ENCODE measurements at regions not wholly inside any gene's neighbourhood (a gene's known extent, or its start where the extent isn't known, plus 50 kb on each side); places are given as distances from the start of the nearest gene placed in this dataset.

DNA sequence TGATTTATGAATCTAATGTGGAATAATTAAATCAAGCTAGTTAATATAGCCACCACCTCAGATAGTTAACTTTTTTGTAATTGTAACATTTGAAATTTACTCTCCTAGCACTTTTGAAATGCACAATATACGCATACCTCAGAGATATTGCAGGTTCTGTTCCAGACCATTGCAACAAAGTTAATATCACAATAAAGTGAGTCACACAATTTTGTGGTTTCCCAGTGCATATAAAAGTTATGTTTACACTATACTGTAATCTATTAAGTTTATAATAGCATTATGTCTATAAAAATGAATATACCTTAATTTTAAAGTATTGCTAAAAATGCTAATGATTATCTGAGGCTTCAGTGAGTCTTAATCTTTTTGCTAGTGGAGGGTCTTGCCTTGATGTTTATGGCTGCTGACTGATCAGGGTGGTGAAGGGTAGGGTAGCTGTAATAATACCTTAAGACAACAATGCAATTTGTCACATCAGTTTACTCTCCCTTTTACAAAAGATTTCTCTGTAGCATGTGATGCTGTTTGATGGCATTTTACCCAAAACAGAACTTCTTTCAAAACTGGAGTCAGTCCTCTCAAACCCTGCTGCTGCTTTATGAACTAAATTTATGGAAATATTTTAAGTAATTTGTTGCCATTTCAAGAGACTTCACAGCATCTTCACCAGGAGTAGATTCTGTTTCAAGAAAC, 235.1 kb upstream of the ADAMTSL1 start:
- H3K4me3 ChIP-seq (ENCODE audit: low read depth in 1 of 2, low read length in 2 of 2) = no peak overlapping the region
- H3K9me3 ChIP-seq (ENCODE audit: low read length) = no peaks in the 10 kb centered on the region
- no peaks in the 10 kb centered on the region for H3K27me3 ChIP-seq (ENCODE audit: control insufficient read depth in 1 of 2, insufficient read depth in 2 of 2, low read length in 2 of 2)
- no peaks in the 10 kb centered on the region for H3K4me1 ChIP-seq (ENCODE audit: insufficient read depth, low read length)
- H3K27ac ChIP-seq (ENCODE audit: low read depth, low read length) = no peak overlapping the region
- H3K9ac ChIP-seq (ENCODE audit: low read length) = no peak overlapping the region
- H3K36me3 ChIP-seq (ENCODE audit: insufficient read depth, low read length) = no peaks in the 10 kb centered on the region

DNA sequence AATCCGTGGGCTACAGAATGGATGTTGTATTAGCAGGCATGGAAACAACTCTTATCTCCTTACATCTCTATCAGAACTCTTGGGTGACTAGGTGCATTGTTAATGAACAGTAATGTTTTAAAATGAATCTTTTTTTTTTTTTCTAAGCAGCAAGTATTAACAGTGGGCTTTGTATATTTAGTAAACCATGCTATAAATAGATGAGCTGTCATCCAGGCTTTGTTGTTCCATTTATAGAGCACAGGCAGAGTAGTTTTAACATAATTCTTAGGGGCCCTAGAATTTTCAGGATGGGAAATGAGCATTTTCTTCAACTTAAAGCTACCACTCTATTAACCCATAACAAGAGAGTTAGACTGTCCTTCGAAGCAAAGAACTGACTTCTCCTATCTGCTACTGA, 233.7 kb upstream of the ADAMTSL1 start:
- Histone ChIP-seq H3K9ac (ENCODE audit: low read length) (no peak overlapping the region), H3K27me3 (ENCODE audit: control insufficient read depth in 1 of 2, insufficient read depth in 2 of 2, low read length in 2 of 2) (no peaks in the 10 kb centered on the region)

DNA sequence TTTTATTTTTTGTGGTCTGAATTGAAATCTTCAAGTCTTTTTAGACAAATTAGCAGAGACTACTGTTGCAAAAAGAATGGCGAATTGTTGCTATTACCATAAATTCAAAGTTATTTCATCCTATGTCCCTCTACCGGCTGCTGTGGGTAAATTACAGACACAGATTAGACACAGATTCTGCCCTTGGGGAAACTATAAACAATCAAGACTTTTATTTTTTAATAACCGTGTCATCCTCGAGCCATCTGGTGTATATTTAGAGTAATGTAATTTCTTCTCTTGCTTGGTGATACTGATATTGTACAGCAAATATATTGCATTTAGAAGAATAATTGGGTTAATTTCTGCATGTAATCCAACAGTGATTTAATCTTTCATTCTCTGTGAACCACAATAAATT, 228.0 kb upstream of the ADAMTSL1 start:
- no peaks in the 10 kb centered on the region for H3K27me3 ChIP-seq (ENCODE audit: control insufficient read depth in 1 of 2, insufficient read depth in 2 of 2, low read length in 2 of 2)
- no peaks in the 10 kb centered on the region for H3K9me3 ChIP-seq (ENCODE audit: low read length)
- no peaks in the 10 kb centered on the region for H3K36me3 ChIP-seq (ENCODE audit: insufficient read depth, low read length)
- no peaks in the 10 kb centered on the region for H3K4me1 ChIP-seq (ENCODE audit: insufficient read depth, low read length)
- H3K4me3 ChIP-seq (ENCODE audit: low read depth in 1 of 2, low read length in 2 of 2) = no peak overlapping the region
- no peak overlapping the region for H3K27ac ChIP-seq (ENCODE audit: low read depth, low read length)
- H3K9ac ChIP-seq (ENCODE audit: low read length) = no peak overlapping the region

More for the DNA sequence above, 233.7 kb upstream of the ADAMTSL1 start:
- no peaks in the 10 kb centered on the region for H3K36me3 ChIP-seq (ENCODE audit: insufficient read depth, low read length)
- no peaks in the 10 kb centered on the region for H3K9me3 ChIP-seq (ENCODE audit: low read length)
- H3K4me1 ChIP-seq (ENCODE audit: insufficient read depth, low read length) = no peaks in the 10 kb centered on the region
- H3K4me3 ChIP-seq (ENCODE audit: low read depth in 1 of 2, low read length in 2 of 2) = no peak overlapping the region
- H3K27ac ChIP-seq (ENCODE audit: low read depth, low read length) = no peak overlapping the region

DNA sequence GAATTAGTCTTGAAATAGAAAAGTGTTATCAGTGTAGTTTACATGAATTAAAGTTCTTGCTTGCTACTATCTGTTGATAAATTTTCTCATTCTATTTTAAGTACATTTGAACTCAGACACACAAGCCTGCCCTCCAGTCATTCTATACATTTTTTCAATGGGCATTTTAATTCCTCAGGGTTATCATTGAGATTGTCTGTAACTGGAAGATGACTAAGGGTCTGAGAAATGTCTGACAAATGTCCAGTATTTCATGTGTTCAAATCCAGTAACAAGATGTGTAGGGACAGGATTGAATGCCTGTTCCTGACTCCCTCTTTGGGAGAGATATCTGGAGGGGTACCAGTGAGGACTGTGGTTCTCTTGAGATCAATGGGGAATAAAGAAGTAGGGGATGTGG, 223.9 kb upstream of the ADAMTSL1 start:
- Histone ChIP-seq H3K27ac (ENCODE audit: low read depth, low read length) (no peak overlapping the region), H3K9me3 (ENCODE audit: low read length) (no peaks in the 10 kb centered on the region), H3K9ac (ENCODE audit: low read length) (no peak overlapping the region), H3K4me1 (ENCODE audit: insufficient read depth, low read length) (no peaks in the 10 kb centered on the region), H3K36me3 (ENCODE audit: insufficient read depth, low read length) (no peaks in the 10 kb centered on the region), H3K27me3 (ENCODE audit: control insufficient read depth in 1 of 2, insufficient read depth in 2 of 2, low read length in 2 of 2) (no peaks in the 10 kb centered on the region), H3K4me3 (ENCODE audit: low read depth in 1 of 2, low read length in 2 of 2) (no peak overlapping the region)

DNA sequence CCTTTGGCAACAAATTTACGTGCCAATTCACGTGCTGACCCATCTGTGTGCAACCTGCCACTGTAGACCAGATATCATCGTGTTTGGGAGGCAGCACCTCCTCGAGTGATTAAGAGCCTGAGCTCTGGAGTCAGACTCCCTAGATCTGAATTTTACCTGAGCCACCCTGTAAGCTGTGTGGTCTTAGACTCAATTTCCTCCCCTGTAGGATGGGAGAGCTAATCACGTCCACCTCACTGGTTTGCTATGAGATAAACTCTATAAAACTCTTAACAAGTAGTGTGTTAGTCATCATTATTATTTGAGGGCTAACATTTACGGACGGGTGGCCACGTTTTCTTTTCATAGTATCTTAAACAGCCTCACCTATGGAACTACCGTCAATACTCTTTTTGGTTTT, 220.0 kb upstream of the ADAMTSL1 start:
- H3K9ac ChIP-seq (ENCODE audit: low read length) = no peak overlapping the region
- H3K4me3 ChIP-seq (ENCODE audit: low read depth in 1 of 2, low read length in 2 of 2) = no peak overlapping the region
- peaks cover 13% of the 10 kb centered on the region for H3K4me1 ChIP-seq (ENCODE audit: insufficient read depth, low read length)
- H3K36me3 ChIP-seq (ENCODE audit: insufficient read depth, low read length) = no peaks in the 10 kb centered on the region
- no peaks in the 10 kb centered on the region for H3K9me3 ChIP-seq (ENCODE audit: low read length)
- no peak overlapping the region for H3K27ac ChIP-seq (ENCODE audit: low read depth, low read length)
- no peaks in the 10 kb centered on the region for H3K27me3 ChIP-seq (ENCODE audit: control insufficient read depth in 1 of 2, insufficient read depth in 2 of 2, low read length in 2 of 2)

DNA sequence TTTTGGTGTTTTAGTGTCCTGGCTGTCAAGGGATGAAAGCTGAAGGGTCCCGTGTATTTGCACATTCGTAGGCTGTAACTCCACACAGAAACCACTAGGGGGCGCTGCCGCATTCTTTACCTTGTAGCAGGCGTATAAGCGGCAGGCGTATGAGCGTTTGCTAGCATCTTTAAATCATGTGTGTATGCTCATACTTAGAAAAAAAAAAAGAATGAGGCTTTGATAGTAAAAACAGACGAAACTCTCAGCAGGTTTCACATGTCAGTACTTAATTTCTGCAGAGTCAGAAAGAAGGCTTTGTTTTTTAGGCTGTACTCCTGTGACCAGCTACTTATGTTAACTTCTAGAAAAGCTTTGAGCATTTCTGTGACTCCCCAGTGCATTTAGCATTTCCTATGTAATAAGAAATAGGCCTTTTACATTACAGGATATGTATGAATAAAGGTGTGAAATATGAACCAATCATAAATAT, 218.8 kb upstream of the ADAMTSL1 start:
- Histone ChIP-seq H3K9me3 (ENCODE audit: low read length) (no peaks in the 10 kb centered on the region), H3K9ac (ENCODE audit: low read length) (no peak overlapping the region), H3K27me3 (ENCODE audit: control insufficient read depth in 1 of 2, insufficient read depth in 2 of 2, low read length in 2 of 2) (no peaks in the 10 kb centered on the region), H3K4me3 (ENCODE audit: low read depth in 1 of 2, low read length in 2 of 2) (no peak overlapping the region), H3K4me1 (ENCODE audit: insufficient read depth, low read length) (peaks cover 17% of the 10 kb centered on the region), H3K27ac (ENCODE audit: low read depth, low read length) (no peak overlapping the region), H3K36me3 (ENCODE audit: insufficient read depth, low read length) (no peaks in the 10 kb centered on the region)

DNA sequence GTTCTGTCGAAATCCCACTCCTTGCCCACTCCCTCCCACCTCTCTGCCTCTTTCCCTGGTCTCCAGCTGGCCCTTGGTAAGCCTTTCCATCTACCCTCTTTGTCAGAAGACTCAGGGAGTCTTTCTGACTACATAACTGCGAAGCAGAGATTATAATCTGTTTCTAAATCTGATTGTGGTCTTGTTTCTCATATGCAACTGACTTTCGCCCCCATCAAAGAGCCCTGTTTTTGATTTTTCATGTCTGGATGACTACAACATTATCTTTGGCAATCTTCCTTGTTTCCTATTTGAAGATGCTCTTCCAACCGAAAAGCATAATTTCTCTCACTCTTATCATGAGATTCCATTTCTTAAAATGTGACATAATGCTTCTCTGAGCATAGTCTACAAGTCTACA, 218.2 kb upstream of the ADAMTSL1 start:
- no peaks in the 10 kb centered on the region for H3K27me3 ChIP-seq (ENCODE audit: control insufficient read depth in 1 of 2, insufficient read depth in 2 of 2, low read length in 2 of 2)
- H3K9me3 ChIP-seq (ENCODE audit: low read length) = no peaks in the 10 kb centered on the region
- no peaks in the 10 kb centered on the region for H3K36me3 ChIP-seq (ENCODE audit: insufficient read depth, low read length)
- H3K27ac ChIP-seq (ENCODE audit: low read depth, low read length) = no peak overlapping the region
- H3K4me1 ChIP-seq (ENCODE audit: insufficient read depth, low read length) = peaks cover 23% of the 10 kb centered on the region
- H3K9ac ChIP-seq (ENCODE audit: low read length) = no peak overlapping the region
- H3K4me3 ChIP-seq (ENCODE audit: low read depth in 1 of 2, low read length in 2 of 2) = no peak overlapping the region

DNA sequence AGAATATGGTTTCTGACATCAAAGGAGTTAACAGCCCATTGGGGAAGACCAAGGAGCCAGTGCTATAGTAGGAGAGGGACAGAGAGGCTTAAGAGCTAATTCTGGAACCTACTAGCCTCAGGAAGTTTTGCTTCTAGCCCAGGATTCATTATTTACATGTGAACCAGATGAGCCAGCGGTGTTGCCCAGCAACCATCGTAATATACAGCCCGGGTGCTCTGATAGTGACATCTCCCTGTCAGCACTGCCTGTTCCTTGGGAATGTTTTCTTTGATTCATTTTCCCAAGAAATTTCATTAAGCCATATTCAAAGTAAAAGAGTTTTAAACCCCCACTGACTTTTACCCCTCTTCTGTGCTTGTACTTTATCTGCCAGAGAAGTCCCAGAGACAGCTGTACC, 217.4 kb upstream of the ADAMTSL1 start:
- Histone ChIP-seq H3K36me3 (ENCODE audit: insufficient read depth, low read length) (no peaks in the 10 kb centered on the region), H3K4me1 (ENCODE audit: insufficient read depth, low read length) (peaks cover 31% of the 10 kb centered on the region), H3K27ac (ENCODE audit: low read depth, low read length) (no peak overlapping the region)

DNA sequence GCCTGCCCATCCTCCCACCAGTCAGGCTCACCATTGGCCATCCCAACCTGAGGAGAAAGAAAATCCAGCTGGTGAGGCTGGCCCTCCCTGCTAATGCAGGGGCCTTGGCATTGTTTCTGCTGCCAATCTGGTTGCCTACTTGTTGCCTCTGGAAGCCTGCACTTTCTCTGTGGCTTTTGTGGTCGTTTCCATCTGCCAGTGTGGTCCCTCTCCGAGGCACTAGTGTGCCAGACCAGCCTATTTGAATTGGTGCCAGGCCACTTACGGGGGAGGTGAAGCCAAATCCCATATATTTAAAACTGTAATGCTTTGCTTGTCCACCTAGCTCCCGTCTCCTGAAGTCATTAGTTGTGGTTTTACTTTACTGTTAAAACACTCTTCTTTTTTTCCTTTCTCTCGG, 213.4 kb upstream of the ADAMTSL1 start:
- Histone ChIP-seq H3K36me3 (ENCODE audit: insufficient read depth, low read length) (no peaks in the 10 kb centered on the region), H3K9me3 (ENCODE audit: low read length) (no peaks in the 10 kb centered on the region), H3K27ac (ENCODE audit: low read depth, low read length) (no peak overlapping the region), H3K27me3 (ENCODE audit: control insufficient read depth in 1 of 2, insufficient read depth in 2 of 2, low read length in 2 of 2) (no peaks in the 10 kb centered on the region), H3K4me1 (ENCODE audit: insufficient read depth, low read length) (peaks cover 27% of the 10 kb centered on the region), H3K4me3 (ENCODE audit: low read depth in 1 of 2, low read length in 2 of 2) (no peak overlapping the region), H3K9ac (ENCODE audit: low read length) (no peak overlapping the region)

More for the DNA sequence above, 217.4 kb upstream of the ADAMTSL1 start:
- Histone ChIP-seq H3K27me3 (ENCODE audit: control insufficient read depth in 1 of 2, insufficient read depth in 2 of 2, low read length in 2 of 2) (no peaks in the 10 kb centered on the region), H3K9ac (ENCODE audit: low read length) (no peak overlapping the region), H3K4me3 (ENCODE audit: low read depth in 1 of 2, low read length in 2 of 2) (no peak overlapping the region), H3K9me3 (ENCODE audit: low read length) (no peaks in the 10 kb centered on the region)

DNA sequence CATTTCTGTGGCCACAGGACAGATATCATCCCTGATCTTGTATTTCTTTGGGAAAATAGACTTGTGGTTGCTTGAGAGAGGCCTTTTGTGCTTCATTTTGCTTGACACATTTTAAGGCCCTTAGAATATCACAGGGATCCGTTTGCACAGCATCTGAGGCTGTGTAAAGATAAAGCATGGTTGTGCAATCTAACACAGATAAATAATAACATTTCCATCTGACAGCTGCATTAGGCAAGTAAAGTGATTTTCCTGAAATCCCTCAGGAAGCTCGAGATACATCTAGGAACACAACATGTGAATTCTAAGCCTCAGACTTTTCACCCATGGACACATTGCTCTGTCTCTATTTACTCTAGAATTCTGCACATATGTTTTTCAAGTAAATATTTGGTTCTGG, 212.8 kb upstream of the ADAMTSL1 start:
- Histone ChIP-seq H3K27me3 (ENCODE audit: control insufficient read depth in 1 of 2, insufficient read depth in 2 of 2, low read length in 2 of 2) (no peaks in the 10 kb centered on the region), H3K36me3 (ENCODE audit: insufficient read depth, low read length) (no peaks in the 10 kb centered on the region), H3K4me1 (ENCODE audit: insufficient read depth, low read length) (peaks cover 21% of the 10 kb centered on the region), H3K4me3 (ENCODE audit: low read depth in 1 of 2, low read length in 2 of 2) (no peak overlapping the region), H3K27ac (ENCODE audit: low read depth, low read length) (no peak overlapping the region), H3K9me3 (ENCODE audit: low read length) (no peaks in the 10 kb centered on the region), H3K9ac (ENCODE audit: low read length) (no peak overlapping the region)

DNA sequence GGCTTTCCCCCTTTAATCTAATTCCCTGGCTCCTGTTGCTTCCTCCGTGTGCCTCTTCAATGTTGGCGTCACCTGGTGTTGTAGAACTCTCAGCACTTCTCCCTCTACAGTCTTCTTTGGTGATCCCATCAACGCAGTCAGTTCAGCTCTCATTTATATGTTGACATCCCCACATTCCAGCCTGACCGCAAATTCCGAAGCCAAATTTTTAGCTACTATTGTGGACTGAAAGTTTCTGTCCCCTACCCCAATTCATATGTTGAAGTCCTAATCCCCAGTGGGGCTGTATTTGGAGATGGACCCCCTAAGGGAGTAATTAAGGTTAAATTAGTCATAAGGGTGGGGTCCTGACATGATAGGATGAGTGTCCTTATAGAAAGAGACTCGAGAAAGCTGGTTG, 210.6 kb upstream of the ADAMTSL1 start:
- Histone ChIP-seq H3K27ac (ENCODE audit: low read depth, low read length) (no peak overlapping the region), H3K27me3 (ENCODE audit: control insufficient read depth in 1 of 2, insufficient read depth in 2 of 2, low read length in 2 of 2) (no peaks in the 10 kb centered on the region)

DNA sequence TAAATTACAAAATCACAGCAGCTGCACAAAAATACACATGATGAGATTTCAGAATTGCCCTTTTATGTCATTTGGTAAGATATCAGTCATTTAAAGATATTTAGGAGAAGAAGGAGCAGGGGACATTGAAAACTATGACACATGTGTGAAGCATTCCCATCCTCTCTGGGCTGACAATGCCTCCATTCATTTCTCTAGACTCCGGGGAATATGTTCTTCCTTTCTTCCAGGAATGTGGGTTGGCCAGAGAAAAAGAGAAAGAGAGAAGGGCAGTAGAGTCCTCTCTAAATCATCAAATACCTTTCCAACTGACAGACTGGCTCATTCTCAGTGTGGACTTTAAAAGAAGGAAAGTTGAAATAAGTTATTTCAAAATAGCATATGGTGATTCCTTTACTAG, 205.6 kb upstream of the ADAMTSL1 start:
- Histone ChIP-seq H3K27me3 (ENCODE audit: control insufficient read depth in 1 of 2, insufficient read depth in 2 of 2, low read length in 2 of 2) (no peaks in the 10 kb centered on the region), H3K27ac (ENCODE audit: low read depth, low read length) (no peak overlapping the region), H3K36me3 (ENCODE audit: insufficient read depth, low read length) (no peaks in the 10 kb centered on the region), H3K4me3 (ENCODE audit: low read depth in 1 of 2, low read length in 2 of 2) (no peak overlapping the region), H3K9me3 (ENCODE audit: low read length) (no peaks in the 10 kb centered on the region), H3K4me1 (ENCODE audit: insufficient read depth, low read length) (no peaks in the 10 kb centered on the region), H3K9ac (ENCODE audit: low read length) (no peak overlapping the region)

More for the DNA sequence above, 210.6 kb upstream of the ADAMTSL1 start:
- H3K4me1 ChIP-seq (ENCODE audit: insufficient read depth, low read length) = peaks cover 18% of the 10 kb centered on the region
- no peak overlapping the region for H3K9ac ChIP-seq (ENCODE audit: low read length)
- H3K9me3 ChIP-seq (ENCODE audit: low read length) = no peaks in the 10 kb centered on the region
- no peak overlapping the region for H3K4me3 ChIP-seq (ENCODE audit: low read depth in 1 of 2, low read length in 2 of 2)
- H3K36me3 ChIP-seq (ENCODE audit: insufficient read depth, low read length) = no peaks in the 10 kb centered on the region

All from muscle layer of colon (tissue), 2 donors.